ENCODE measurements at regions not wholly inside any gene's neighbourhood (a gene's known extent, or its start where the extent isn't known, plus 50 kb on each side); places are given as distances from the start of the nearest gene placed in this dataset.
"Not testable (repeated sequence)": the region's sequence is repeated elsewhere in the genome, so short reads cannot be mapped to it uniquely, and the experiment has no call there.

GRCh38 chr5:63213256-63213655 is 634.6 kb downstream of the LRRC70 start:
- Histone ChIP-seq H3K36me3 (ENCODE audit: insufficient read depth, low read length) (no peaks in the 10 kb centered on the region), H3K9ac (ENCODE audit: low read depth, low read length) (no peak overlapping the region), H3K27ac (ENCODE audit: low read depth, low read length) (no peak overlapping the region), H3K27me3 (ENCODE audit: insufficient read depth, low read length) (no peaks in the 10 kb centered on the region), H3K9me3 (ENCODE audit: insufficient read depth, low read depth, low read length) (no peaks in the 10 kb centered on the region), H3K4me1 (ENCODE audit: insufficient read depth, low read length) (peaks cover 8% of the 10 kb centered on the region; the same call in 1 of the 2 replicates), H3K4me3 (ENCODE audit: low read length) (no peak overlapping the region)
- WGBS: 93% methylated on average over 1 of the region's 2 CpGs

GRCh38 chr5:63211448-63212132 is 633.0 kb downstream of the LRRC70 start:
- Histone ChIP-seq H3K4me1 (ENCODE audit: insufficient read depth, low read length) (peaks cover 8% of the 10 kb centered on the region; the same call in 1 of the 2 replicates), H3K36me3 (ENCODE audit: insufficient read depth, low read length) (no peaks in the 10 kb centered on the region), H3K27ac (ENCODE audit: low read depth, low read length) (no peak overlapping the region), H3K4me3 (ENCODE audit: low read length) (no peak overlapping the region), H3K9me3 (ENCODE audit: insufficient read depth, low read depth, low read length) (no peaks in the 10 kb centered on the region), H3K27me3 (ENCODE audit: insufficient read depth, low read length) (no peaks in the 10 kb centered on the region), H3K9ac (ENCODE audit: low read depth, low read length) (no peak overlapping the region)
- 65% methylated on average over 2 of the region's 2 CpGs for WGBS

GRCh38 chr5:63205976-63206375 is 627.4 kb downstream of the LRRC70 start:
- peaks cover 4% of the 10 kb centered on the region; the same call in 1 of the 2 replicates for H3K4me1 ChIP-seq (ENCODE audit: insufficient read depth, low read length)
- H3K27me3 ChIP-seq (ENCODE audit: insufficient read depth, low read length): no peaks in the 10 kb centered on the region
- no peak overlapping the region for H3K4me3 ChIP-seq (ENCODE audit: low read length)
- no peaks in the 10 kb centered on the region for H3K36me3 ChIP-seq (ENCODE audit: insufficient read depth, low read length)
- H3K9ac ChIP-seq (ENCODE audit: low read depth, low read length): no peak overlapping the region
- 0 out of 2 replicates have a peak, but pooled peaks cover 3% of the 10 kb centered on the region for H3K9me3 ChIP-seq (ENCODE audit: insufficient read depth, low read depth, low read length)
- 58% methylated on average over 2 of the region's 2 CpGs for WGBS
- H3K27ac ChIP-seq (ENCODE audit: low read depth, low read length): no peak overlapping the region

- no peak overlapping the region for H3K27ac ChIP-seq (ENCODE audit: low read depth, low read length)
- peaks cover 4% of the 10 kb centered on the region; the same call in 1 of the 2 replicates for H3K4me1 ChIP-seq (ENCODE audit: insufficient read depth, low read length)
- H3K4me3 ChIP-seq (ENCODE audit: low read length): no peak overlapping the region
- H3K9me3 ChIP-seq (ENCODE audit: insufficient read depth, low read depth, low read length): 0 out of 2 replicates have a peak, but pooled peaks cover 3% of the 10 kb centered on the region
- no peaks in the 10 kb centered on the region for H3K27me3 ChIP-seq (ENCODE audit: insufficient read depth, low read length)
- WGBS: 100% methylated on average over 1 of the region's 2 CpGs
- no peaks in the 10 kb centered on the region for H3K36me3 ChIP-seq (ENCODE audit: insufficient read depth, low read length)
- H3K9ac ChIP-seq (ENCODE audit: low read depth, low read length): no peak overlapping the region
Measured at GRCh38 chr5:63201738-63202137, 623.1 kb downstream of the LRRC70 start.

GRCh38 chr5:63194126-63194525 is 615.5 kb downstream of the LRRC70 start:
- 89% methylated on average over 3 of the region's 3 CpGs for WGBS
- no peaks in the 10 kb centered on the region for H3K27me3 ChIP-seq (ENCODE audit: insufficient read depth, low read length)
- no peak overlapping the region for H3K4me3 ChIP-seq (ENCODE audit: low read length)
- no peaks in the 10 kb centered on the region for H3K36me3 ChIP-seq (ENCODE audit: insufficient read depth, low read length)
- no peak overlapping the region for H3K9ac ChIP-seq (ENCODE audit: low read depth, low read length)
- no peaks in the 10 kb centered on the region for H3K4me1 ChIP-seq (ENCODE audit: insufficient read depth, low read length)
- no peaks in the 10 kb centered on the region for H3K9me3 ChIP-seq (ENCODE audit: insufficient read depth, low read depth, low read length)
- no peak overlapping the region for H3K27ac ChIP-seq (ENCODE audit: low read depth, low read length)

- H3K4me1 ChIP-seq (ENCODE audit: insufficient read depth, low read length): not testable (repeated sequence)
- WGBS: no CpG with 5 or more reads among the region's 1 CpG
Measured at GRCh38 chr5:63180190-63180589, 601.6 kb downstream of the LRRC70 start.

GRCh38 chr5:63175850-63176249 is 597.2 kb downstream of the LRRC70 start:
- H3K4me3 ChIP-seq (ENCODE audit: low read length): no peak overlapping the region
- H3K9ac ChIP-seq (ENCODE audit: low read depth, low read length): no peak overlapping the region
- H3K4me1 ChIP-seq (ENCODE audit: insufficient read depth, low read length): no peaks in the 10 kb centered on the region
- no peaks in the 10 kb centered on the region for H3K27me3 ChIP-seq (ENCODE audit: insufficient read depth, low read length)
- 98% methylated on average over 5 of the region's 5 CpGs for WGBS
- H3K36me3 ChIP-seq (ENCODE audit: insufficient read depth, low read length): no peaks in the 10 kb centered on the region
- no peak overlapping the region for H3K27ac ChIP-seq (ENCODE audit: low read depth, low read length)
- no peaks in the 10 kb centered on the region for H3K9me3 ChIP-seq (ENCODE audit: insufficient read depth, low read depth, low read length)

More at GRCh38 chr5:63180190-63180589, 601.6 kb downstream of the LRRC70 start:
- not testable (repeated sequence) for H3K27me3 ChIP-seq (ENCODE audit: insufficient read depth, low read length); H3K36me3 ChIP-seq (ENCODE audit: insufficient read depth, low read length); H3K27ac ChIP-seq (ENCODE audit: low read depth, low read length); H3K4me3 ChIP-seq (ENCODE audit: low read length); H3K9ac ChIP-seq (ENCODE audit: low read depth, low read length); H3K9me3 ChIP-seq (ENCODE audit: insufficient read depth, low read depth, low read length)

GRCh38 chr5:63170486-63170885 is 591.9 kb downstream of the LRRC70 start:
- peaks cover 4% of the 10 kb centered on the region; the same call in 1 of the 2 replicates for H3K4me1 ChIP-seq (ENCODE audit: insufficient read depth, low read length)
- WGBS: 93% methylated on average over 6 of the region's 6 CpGs
- H3K9ac ChIP-seq (ENCODE audit: low read depth, low read length): no peak overlapping the region
- no peaks in the 10 kb centered on the region for H3K36me3 ChIP-seq (ENCODE audit: insufficient read depth, low read length)
- no peaks in the 10 kb centered on the region for H3K27me3 ChIP-seq (ENCODE audit: insufficient read depth, low read length)
- H3K27ac ChIP-seq (ENCODE audit: low read depth, low read length): no peak overlapping the region
- H3K4me3 ChIP-seq (ENCODE audit: low read length): no peak overlapping the region
- no peaks in the 10 kb centered on the region for H3K9me3 ChIP-seq (ENCODE audit: insufficient read depth, low read depth, low read length)

- 93% methylated on average over 6 of the region's 6 CpGs for WGBS
- no peaks in the 10 kb centered on the region for H3K36me3 ChIP-seq (ENCODE audit: insufficient read depth, low read length)
- no peak overlapping the region for H3K9ac ChIP-seq (ENCODE audit: low read depth, low read length)
- peaks cover 12% of the 10 kb centered on the region; the same call in 1 of the 2 replicates for H3K4me1 ChIP-seq (ENCODE audit: insufficient read depth, low read length)
- H3K4me3 ChIP-seq (ENCODE audit: low read length): no peak overlapping the region
- H3K27me3 ChIP-seq (ENCODE audit: insufficient read depth, low read length): no peaks in the 10 kb centered on the region
- H3K27ac ChIP-seq (ENCODE audit: low read depth, low read length): no peak overlapping the region
- no peaks in the 10 kb centered on the region for H3K9me3 ChIP-seq (ENCODE audit: insufficient read depth, low read depth, low read length)
Measured at GRCh38 chr5:63164838-63165535, 586.4 kb downstream of the LRRC70 start.

- no peaks in the 10 kb centered on the region for H3K36me3 ChIP-seq (ENCODE audit: insufficient read depth, low read length)
- peaks cover 12% of the 10 kb centered on the region; the same call in 1 of the 2 replicates for H3K4me1 ChIP-seq (ENCODE audit: insufficient read depth, low read length)
- H3K27ac ChIP-seq (ENCODE audit: low read depth, low read length): no peak overlapping the region
- H3K9me3 ChIP-seq (ENCODE audit: insufficient read depth, low read depth, low read length): no peaks in the 10 kb centered on the region
- no peaks in the 10 kb centered on the region for H3K27me3 ChIP-seq (ENCODE audit: insufficient read depth, low read length)
- H3K9ac ChIP-seq (ENCODE audit: low read depth, low read length): no peak overlapping the region
- no peak overlapping the region for H3K4me3 ChIP-seq (ENCODE audit: low read length)
- 93% methylated on average over 2 of the region's 2 CpGs for WGBS
Measured at GRCh38 chr5:63164339-63164738, 585.7 kb downstream of the LRRC70 start.

- Histone ChIP-seq H3K4me1 (ENCODE audit: insufficient read depth, low read length) (no peaks in the 10 kb centered on the region), H3K27ac (ENCODE audit: low read depth, low read length) (no peak overlapping the region), H3K9ac (ENCODE audit: low read depth, low read length) (no peak overlapping the region), H3K27me3 (ENCODE audit: insufficient read depth, low read length) (no peaks in the 10 kb centered on the region), H3K4me3 (ENCODE audit: low read length) (no peak overlapping the region), H3K36me3 (ENCODE audit: insufficient read depth, low read length) (no peaks in the 10 kb centered on the region), H3K9me3 (ENCODE audit: insufficient read depth, low read depth, low read length) (no peaks in the 10 kb centered on the region)
- 97% methylated on average over 2 of the region's 2 CpGs for WGBS
Measured at GRCh38 chr5:63155310-63155631, 576.7 kb downstream of the LRRC70 start.

Data from HUES64 (cell line).